HG03521 (cell line): ENCODE measurements at regions not wholly inside any gene's neighbourhood (a gene's known extent, or its start where the extent isn't known, plus 50 kb on each side); places are given as distances from the start of the nearest gene placed in this dataset.
"Not testable (repeated sequence)": the region's sequence is repeated elsewhere in the genome, so short reads cannot be mapped to it uniquely, and the experiment has no call there.

Source experiments
- ATAC-seq: cut with Tn5 transposase; IDR thresholded peaks from one replicate; pipeline ENCODE4 v1.9.1; 2021; ENCODE audit warnings: mild to moderate bottlenecking, moderate library complexity; ENCODE audit not compliant: unreplicated experiment

GRCh38 chr1:143905214-143906179 is 66.3 kb downstream of the FAM72C start:
- ATAC-seq, result not testable (repeated sequence)

- not testable (repeated sequence) for ATAC-seq
These were observed 67.2 kb downstream of the FAM72C start for GRCh38 chr1:143904622-143904979.

- not testable (repeated sequence) for ATAC-seq
These were observed 67.7 kb downstream of the FAM72C start for GRCh38 chr1:143903899-143904621.

DNA sequence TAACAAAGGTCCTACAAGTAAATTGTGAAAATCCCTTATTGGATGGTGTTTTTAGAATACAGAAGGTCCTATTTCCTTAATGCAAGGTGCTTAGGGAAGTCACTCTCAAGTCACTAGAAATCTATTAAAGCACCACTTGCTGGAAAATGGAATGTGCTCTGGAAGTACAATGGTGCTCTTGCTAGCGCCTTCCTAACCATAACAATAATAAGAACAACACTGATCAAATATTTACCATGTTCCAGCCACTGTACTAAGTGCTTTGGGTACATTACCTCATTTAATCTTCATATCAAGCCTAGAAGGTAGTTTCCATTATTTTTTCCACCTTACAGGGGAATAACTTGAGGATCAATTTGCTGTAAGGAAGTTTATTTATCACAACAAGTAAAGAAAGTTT is 75.4 kb downstream of the FAM72C start:
- ATAC-seq, result not testable (repeated sequence)

DNA sequence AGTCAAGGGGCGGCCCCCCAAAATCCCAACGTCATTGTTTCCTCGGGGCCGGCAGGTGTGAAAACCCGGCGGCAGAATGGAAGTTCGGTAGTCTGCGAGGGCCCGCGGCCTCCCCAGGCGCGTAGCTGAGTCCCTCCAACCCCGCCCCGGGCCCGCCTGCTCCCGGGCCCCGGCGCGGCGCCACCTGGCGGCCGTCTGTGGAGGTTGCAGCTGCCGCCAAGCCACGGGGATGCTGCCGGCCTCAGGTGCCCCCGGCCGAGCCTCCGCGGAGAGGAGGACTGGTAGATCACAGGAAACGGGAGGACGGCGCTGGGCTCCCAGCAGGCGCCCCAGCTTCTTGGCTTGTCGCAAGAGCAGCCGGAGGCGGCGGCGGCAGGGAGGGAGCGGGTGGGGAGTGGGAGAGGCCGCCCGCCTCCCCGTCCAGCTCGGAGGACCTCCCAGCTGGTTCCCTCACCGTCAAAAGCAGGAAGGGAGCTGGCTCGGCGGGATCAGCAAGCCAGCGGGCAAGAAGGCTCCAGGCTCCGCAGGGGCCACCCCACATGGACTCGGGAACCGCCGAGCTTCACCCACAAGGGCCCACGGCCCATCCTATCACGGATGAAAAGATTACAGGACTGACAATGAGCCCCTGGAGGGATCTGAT is 86.7 kb downstream of the FAM72C start:
- peak; percentile 76 for ATAC-seq

GRCh38 chr1:143884532-143884931 is 87.3 kb downstream of the FAM72C start:
- ATAC-seq, result peak; percentile 75

- not testable (repeated sequence) for ATAC-seq
These were observed 91.8 kb downstream of the FAM72C start for GRCh38 chr1:143879757-143880536.

GRCh38 chr1:143875947-143876346 is 95.8 kb downstream of the FAM72C start:
- not testable (repeated sequence) for ATAC-seq

GRCh38 chr1:143874625-143875024 is 97.2 kb downstream of the FAM72C start:
- ATAC-seq, result not testable (repeated sequence)

GRCh38 chr1:143873650-143874049 is 98.1 kb downstream of the FAM72C start:
- ATAC-seq, result not testable (repeated sequence)

- ATAC-seq, result not testable (repeated sequence)
These were observed 101.4 kb downstream of the FAM72C start for GRCh38 chr1:143870388-143870787.

GRCh38 chr1:143867590-143868220 is 104.1 kb downstream of the FAM72C start:
- not testable (repeated sequence) for ATAC-seq

- peak; percentile 51 for ATAC-seq
These were observed 107.8 kb downstream of the FAM72C start for GRCh38 chr1:143863901-143864520.

GRCh38 chr1:143862722-143863121 is 109.1 kb downstream of the FAM72C start:
- ATAC-seq, result not testable (repeated sequence)

DNA sequence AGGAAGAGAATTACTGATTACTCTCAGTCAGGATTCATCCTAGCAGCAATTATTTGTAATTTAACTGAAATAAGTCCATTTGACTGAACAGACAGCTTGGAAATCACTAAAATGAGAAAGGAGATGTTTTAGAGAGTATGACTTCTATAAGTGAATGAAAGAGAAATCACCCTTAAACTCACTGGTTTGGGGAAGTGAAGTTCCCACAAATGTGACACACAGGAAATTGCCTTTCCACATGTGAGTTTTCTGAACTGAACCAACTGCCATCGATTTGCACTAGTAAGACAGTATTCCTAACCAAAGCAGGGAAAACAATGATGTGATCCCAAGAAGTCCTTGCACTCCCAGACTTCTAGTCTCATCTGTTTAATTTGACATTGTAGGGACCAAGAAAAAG is 110.5 kb downstream of the FAM72C start:
- ATAC-seq, result not testable (repeated sequence)

GRCh38 chr1:143855867-143856266 is 115.9 kb downstream of the FAM72C start:
- not testable (repeated sequence) for ATAC-seq

- ATAC-seq, result not testable (repeated sequence)
These were observed 117.7 kb downstream of the FAM72C start for GRCh38 chr1:143854069-143854468.

DNA sequence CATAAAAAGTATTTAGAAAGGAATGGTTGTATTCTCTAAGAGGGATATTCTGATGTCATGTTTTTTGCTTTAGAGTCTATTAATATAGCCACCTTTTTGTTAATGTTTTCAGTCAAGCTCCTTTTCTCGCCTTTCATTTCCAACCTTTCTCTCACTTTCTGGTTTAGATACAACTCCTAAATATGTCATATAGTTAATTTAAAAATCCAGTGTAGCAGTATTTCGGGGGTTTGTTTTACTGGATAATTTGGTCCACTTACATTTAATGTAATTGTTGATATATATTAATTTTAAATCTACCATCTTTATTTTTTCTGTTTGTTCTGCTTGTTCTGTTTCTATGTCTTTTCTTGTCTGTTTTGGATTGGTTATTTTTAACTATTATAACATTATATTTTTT is 121.1 kb downstream of the FAM72C start:
- not testable (repeated sequence) for ATAC-seq

- not testable (repeated sequence) for ATAC-seq
These were observed 122.9 kb downstream of the FAM72C start for GRCh38 chr1:143848859-143849258.
